ENCODE measurements at regions not wholly inside any gene's neighbourhood (a gene's known extent, or its start where the extent isn't known, plus 50 kb on each side); places are given as distances from the start of the nearest gene placed in this dataset.
A peak's percentile ranks its signal among the peaks of the same experiment; 100 is the strongest.
"Not testable (repeated sequence)": the region's sequence is repeated elsewhere in the genome, so short reads cannot be mapped to it uniquely, and the experiment has no call there.

- DNase-seq (ENCODE audit: low spot score) = peak; percentile 57
Observed at GRCh38 chr13:50130123-50130946, 115.1 kb downstream of the KCNRG start.

DNA sequence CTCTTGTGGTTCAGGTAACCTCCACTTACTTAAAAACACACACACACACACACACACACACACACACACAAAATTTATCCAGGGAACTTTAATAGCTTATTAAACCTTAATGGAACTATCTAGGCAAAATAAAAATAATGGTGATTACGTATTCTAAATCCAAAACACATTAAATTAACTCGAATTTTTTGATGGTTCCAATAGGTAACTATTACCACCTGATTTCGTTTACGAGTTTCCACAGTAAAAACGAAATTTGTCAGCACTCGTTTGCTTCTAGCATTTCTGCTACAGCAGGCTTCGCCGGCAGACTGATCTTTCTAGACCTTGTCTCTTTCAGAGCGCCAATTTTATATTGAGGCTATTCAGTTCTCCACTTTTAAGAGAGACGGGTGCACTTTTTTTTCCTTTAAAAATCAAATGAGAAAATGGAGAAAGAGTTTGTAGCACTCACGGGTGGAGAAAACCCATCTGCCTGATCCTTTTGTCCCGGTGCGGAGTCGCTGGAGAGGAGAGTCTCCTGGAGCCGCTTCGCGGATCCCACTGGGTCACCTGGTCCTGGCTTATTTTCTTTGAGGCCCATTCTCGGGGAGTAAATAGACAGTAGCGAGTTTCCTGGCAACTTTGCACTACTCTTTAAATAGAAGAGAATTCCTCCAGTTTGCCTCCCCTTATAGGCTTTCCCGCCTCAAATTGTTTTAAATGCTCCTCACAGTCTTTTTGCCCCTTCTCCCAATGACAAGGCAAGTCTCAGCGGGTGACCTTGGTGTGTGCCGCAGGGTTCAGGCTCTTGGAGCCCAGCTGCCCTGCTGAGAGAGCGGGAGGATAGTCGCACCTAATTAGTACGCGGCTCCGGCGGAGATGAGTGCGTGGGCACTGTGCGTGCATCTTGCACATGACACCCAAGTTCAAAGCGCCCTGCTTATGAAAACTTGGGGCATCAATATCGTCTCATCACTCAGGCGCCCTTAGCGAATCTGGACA, 117.0 kb downstream of the KCNRG start:
- DNase-seq (ENCODE audit: low spot score) = no peak

DNA sequence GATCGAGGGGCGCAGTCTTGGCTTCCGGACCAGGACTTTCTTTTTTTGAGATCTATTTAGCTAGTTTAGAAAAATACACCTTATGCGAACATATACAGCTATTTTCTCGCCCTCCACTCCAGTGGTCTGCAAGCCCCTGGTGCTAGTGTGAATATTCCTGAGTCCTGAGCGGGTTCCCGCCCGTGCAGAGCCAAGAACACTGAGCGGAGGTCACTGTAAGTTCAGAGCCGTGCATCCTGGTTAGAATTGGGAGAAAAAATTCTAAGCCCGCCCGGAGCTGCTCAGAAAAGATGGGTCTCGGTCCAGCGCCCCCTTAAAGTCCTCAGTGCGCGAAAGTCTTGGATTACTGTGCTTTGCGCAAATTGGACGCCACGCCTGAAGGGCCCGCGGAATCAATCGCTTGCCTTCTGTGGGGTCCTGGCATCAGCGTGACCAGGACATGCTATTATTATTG, 117.7 kb downstream of the KCNRG start:
- DNase-seq (ENCODE audit: low spot score) = no peak

- DNase-seq (ENCODE audit: low spot score) = no peak
Observed at GRCh38 chr13:50133358-50133953, 118.2 kb downstream of the KCNRG start.

DNA sequence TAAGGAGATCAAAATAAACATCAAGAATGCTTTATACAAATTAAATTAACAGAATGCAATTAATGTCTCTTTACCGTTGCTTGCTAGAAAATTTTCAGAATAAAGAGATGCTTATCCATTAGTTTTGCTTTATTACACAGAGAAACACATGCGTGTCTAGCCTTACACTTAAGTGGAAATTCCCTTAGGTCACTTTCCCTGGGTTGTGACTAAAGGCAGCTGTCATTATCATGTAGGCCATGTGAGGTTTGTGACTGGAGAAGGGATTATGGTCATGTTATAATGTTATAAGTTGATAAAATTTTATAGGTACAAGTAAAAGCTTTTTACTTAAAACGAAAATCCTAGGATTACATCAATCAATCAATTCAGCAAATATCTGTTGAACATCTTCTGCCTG, 121.0 kb downstream of the KCNRG start:
- no peak for DNase-seq (ENCODE audit: low spot score)

DNA sequence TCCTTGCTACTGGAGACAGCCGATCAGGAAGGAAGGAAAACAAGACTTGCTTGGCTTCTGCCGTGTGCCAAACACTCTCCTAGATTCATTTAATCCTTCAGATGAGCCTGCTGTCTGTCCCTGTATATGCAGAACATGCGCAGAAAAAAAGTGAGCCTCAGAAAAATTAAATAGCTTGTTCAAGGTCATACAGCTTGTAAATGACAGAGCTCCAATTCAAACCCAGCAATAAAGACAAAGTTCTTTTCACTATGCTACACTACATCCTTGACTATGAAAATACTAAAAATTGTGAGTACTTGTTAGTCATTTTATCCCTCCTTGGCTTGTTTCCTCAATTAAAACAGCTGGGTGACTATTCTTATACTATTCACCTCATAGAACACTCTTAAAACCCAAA, 121.4 kb downstream of the KCNRG start:
- no peak for DNase-seq (ENCODE audit: low spot score)

- not testable (repeated sequence) for DNase-seq (ENCODE audit: low spot score)
Observed at GRCh38 chr13:50139435-50139934, 124.2 kb downstream of the KCNRG start.

DNA sequence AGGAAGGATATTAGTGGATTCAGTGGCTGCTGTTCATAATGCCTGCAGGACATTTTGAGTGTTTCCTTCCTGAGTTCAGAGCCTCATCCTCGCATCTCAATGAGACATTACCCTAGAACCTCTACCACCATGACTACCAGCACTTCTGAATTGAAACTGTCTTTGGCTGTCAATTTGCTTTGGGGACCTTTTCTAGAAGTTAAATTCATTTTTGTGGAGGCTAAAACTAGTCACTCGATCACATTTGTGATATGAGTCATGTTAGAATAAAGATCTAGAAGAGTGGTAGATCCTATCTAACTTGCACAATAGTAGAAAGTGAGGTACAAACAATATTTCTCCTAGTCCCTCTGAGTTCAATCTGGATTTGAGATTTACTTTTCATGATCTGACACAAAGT, 124.9 kb downstream of the KCNRG start:
- DNase-seq (ENCODE audit: low spot score) = no peak

DNA sequence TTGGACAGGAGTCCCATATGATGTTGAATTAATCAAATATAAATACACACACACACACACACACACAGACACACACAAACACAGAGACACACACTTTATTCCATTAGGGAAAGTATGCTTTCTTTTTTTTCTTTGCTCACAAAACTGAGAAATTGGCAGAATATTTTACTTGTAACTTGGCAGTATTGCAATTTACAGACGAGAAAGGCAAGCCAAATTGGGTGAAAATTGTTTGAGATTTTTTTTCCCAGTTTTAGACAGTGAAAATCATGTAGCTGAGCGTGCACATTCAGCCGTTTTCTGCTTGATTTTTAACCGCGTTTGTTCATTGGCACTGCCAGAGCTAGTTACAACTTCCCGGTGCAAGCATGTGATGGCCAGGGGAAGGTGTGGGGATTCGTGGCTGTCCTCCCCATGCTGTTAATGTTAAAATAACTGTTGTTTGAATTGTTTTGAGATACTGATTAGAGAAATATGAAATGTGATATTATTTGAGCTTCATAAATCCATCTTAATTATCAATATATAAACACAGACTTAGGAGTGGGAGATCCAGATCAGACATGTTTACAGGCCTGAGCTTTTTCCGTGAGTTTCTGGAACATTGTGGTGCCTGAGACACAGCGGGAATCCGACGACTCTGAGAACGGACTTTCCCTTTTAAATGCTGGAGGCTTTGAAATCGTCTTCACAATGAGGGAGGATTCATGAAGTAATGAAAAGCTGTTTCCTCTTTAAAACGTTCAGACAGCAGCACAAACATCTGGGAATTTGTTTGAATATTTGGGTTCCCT, 125.5 kb downstream of the KCNRG start:
- DNase-seq (ENCODE audit: low spot score) = no peak

- no peak for DNase-seq (ENCODE audit: low spot score)
Observed at GRCh38 chr13:50141375-50141975, 126.2 kb downstream of the KCNRG start.

DNA sequence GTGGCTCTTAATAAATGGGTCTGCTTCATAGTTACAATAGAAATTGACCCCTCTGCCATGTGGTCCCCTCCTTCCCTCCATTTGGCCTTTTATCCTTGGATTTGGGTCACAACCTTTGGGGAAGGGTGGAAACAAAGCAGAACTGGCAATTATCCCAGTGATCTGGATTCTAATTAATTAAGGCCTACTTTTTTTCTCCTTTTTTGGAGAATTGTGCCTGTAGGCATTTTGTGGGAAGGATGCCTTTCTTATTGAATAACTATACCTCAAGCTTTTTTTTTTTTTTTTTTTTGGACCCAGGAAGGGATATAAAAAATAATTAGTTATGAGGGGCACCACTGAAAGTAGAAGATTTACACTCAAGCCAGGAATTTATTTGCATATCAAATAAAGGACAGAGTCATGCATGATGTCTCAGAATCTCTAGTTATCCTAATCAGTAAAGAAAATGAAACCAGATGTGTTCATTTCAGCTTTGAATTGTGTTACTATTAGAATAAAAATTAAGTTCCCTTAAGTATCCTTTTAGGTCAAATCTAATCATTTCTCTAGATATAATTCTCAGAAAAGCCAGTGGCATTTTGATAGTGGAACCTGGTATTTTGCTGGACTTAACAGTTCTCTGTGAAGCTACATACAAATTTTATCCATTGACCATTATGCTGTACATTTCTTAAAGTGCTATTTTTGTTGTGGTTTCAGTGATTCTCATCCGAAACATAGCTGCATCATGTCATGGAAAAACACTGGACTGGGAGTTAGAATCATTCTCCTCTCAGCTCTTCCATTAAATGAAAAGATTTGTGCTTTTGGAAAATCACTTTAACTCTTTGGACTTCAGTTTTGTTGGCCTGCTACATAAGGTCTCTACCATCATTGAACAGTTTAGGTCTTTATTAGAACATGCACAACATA, 129.3 kb downstream of the KCNRG start:
- no peak for DNase-seq (ENCODE audit: low spot score)

DNA sequence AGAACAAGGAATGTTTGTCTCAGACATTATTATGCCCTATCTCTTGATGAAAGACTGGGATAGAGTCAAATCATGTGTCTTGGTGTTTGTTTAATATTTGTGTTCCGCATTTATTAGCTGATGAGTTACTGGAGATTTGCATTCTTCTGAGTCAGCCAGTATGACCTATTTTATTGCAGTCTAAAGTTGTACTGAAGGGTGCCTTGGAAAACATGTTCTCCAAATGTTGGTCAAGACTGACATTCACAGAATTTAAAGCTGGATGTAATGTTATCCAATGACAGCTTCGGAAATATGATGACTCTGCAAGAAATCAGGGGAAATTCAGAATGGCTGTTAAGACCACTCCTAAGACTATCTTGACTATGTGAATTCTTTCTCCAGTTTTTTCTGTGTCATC, 134.0 kb downstream of the KCNRG start:
- DNase-seq (ENCODE audit: low spot score) = no peak

GRCh38 chr13:50149932-50150331, 134.7 kb downstream of the KCNRG start:
- DNase-seq (ENCODE audit: low spot score) = no peak

DNA sequence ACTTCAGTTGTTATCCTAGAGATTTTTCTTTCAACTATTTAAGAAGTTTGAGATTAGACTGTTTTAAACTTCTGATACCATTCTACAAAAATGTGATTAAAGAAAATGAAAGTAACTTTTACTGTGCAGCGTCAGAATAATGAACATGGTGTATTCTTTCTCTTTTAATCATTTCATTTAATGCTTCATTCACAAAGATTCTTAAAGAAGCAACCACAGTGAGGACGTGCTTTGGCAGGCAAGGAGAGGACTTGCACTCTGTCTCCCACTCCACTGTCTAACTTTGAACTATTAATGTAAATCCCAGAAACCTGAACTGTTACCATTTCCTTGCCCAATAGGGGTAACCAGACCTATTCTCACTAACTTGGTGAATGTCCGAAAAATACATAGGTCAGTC, 137.0 kb downstream of the KCNRG start:
- DNase-seq (ENCODE audit: low spot score) = no peak

GRCh38 chr13:50152655-50153309, 137.5 kb downstream of the KCNRG start:
- no peak for DNase-seq (ENCODE audit: low spot score)

GRCh38 chr13:50153401-50153800, 138.2 kb downstream of the KCNRG start:
- no peak for DNase-seq (ENCODE audit: low spot score)

GRCh38 chr13:50153876-50154275, 138.6 kb downstream of the KCNRG start:
- DNase-seq (ENCODE audit: low spot score) = no peak

GRCh38 chr13:50154697-50155096, 139.5 kb downstream of the KCNRG start:
- DNase-seq (ENCODE audit: low spot score) = no peak

DNA sequence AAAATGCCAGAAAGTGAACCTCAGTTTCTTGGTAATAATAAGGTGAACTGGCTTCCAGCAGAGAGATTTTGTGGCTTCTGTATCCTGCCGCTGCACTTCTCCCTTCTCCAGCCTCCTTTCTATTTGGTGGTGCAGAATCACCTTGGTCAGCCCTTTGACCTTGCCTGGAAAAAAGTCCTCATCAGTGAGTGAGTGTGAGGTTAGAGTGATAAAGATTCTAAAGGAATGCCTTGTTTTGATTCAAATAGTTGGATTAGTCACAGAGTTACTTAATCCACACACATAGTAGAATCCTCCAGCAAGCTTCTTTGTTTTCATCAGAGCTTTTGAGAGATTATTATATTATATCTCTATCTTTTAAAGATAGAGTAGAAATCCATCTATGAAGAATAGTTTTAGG, 140.9 kb downstream of the KCNRG start:
- DNase-seq (ENCODE audit: low spot score) = no peak
